GM12864 (cell line): ENCODE measurements at regions not wholly inside any gene's neighbourhood (a gene's known extent, or its start where the extent isn't known, plus 50 kb on each side); places are given as distances from the start of the nearest gene placed in this dataset.

Experiments
- DNase-seq: peaks from one replicate; pipeline ENCODE4 v3.0.0-alpha.2; 2011; ENCODE audit warnings: low read depth
- H3K4me3 ChIP-seq: 2 replicates; pipeline ENCODE4 v1.5.1; 2011; ENCODE audit warnings: mild to moderate bottlenecking, low read depth, low read length, control low read depth
- TF ChIP-seq, protein P1 (sequence below): IDR thresholded peaks from 2 replicates; pipeline ENCODE4 v1.5.1; 2011; ENCODE audit warnings: low read depth, mild to moderate bottlenecking, moderate library complexity, low read length, control low read depth, inconsistent platforms; ENCODE audit errors: missing control alignments

DNA sequence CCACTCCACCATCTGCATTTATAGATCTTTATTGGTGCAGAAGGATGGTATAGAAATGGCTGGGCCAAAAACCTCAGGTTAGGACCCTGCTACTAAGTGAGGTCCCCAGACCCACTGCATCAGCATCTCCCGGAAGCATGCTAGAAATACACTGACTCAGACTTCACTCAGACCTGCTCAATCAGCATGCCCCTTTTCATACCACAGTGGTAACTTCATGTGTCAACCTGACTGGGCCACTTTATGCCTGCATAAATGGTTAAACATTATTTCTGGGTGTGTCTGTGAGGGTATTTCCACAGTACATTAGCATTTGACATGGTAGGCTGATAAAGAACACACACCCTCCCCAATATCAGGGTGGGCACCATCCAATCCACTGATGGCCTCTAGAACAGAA is 118.6 kb upstream of the VCX3B start:
- no peak for DNase-seq

DNA sequence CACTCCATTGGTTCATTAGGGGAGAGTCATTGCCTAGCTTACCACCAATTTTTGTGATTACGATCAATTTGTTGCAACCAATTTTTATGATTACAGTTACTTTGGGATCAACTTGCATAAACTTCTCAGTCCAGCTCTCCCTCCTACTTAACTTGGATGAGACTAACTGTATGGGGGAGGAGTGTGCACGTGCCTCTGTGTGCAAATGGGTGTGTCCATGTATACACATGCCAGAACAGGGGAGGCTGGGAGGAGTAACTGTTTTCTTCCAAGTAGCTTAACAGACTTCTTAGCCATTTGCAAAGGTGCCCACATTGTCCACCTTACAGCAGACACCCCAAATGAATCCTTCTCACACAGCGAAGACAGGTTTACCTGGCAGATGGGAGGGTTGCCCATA is 117.7 kb upstream of the VCX3B start:
- TF ChIP-seq, protein P1, sequence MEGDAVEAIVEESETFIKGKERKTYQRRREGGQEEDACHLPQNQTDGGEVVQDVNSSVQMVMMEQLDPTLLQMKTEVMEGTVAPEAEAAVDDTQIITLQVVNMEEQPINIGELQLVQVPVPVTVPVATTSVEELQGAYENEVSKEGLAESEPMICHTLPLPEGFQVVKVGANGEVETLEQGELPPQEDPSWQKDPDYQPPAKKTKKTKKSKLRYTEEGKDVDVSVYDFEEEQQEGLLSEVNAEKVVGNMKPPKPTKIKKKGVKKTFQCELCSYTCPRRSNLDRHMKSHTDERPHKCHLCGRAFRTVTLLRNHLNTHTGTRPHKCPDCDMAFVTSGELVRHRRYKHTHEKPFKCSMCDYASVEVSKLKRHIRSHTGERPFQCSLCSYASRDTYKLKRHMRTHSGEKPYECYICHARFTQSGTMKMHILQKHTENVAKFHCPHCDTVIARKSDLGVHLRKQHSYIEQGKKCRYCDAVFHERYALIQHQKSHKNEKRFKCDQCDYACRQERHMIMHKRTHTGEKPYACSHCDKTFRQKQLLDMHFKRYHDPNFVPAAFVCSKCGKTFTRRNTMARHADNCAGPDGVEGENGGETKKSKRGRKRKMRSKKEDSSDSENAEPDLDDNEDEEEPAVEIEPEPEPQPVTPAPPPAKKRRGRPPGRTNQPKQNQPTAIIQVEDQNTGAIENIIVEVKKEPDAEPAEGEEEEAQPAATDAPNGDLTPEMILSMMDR: no peak
- no peak overlapping the region for H3K4me3 ChIP-seq
- no peak for DNase-seq

More for the DNA sequence above, 118.6 kb upstream of the VCX3B start:
- no peak overlapping the region for H3K4me3 ChIP-seq
- TF ChIP-seq, protein P1: no peak

DNA sequence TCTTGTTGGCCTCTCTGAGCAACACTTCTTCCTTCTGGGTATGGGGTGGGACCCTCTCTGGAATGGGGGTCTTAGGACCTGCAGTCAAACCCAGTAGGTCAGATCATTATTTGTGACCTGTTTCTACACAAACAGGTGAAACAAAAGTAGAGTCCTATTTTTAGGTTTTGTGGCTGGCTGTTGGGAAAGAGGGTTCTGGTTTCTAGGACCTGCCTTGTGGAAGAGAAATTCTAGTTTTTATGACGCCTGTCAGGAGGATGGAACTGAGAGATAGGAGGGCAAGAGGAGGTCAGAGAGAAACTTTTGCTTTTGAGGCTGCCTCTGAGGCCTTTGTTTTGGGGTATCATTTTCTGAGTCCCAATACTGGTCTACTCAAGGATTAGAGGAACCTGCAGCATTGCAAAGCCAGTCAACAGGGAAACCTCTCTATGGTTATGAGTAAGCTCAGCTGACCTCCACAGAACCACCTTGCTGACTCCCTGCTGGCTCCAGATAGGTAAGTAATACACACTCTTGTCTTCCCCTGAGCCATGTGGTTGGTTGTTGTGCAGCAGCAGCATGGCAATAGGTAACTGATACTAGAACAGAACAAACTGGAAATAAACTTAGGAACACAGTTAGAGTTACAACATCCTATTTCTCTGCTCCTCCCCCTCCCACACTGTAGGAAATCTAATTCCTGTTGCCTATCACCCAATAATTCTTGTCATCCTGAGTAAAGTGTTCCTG is 114.7 kb upstream of the VCX3B start:
- TF ChIP-seq, protein P1: no peak
- no peak for DNase-seq
- no peak overlapping the region for H3K4me3 ChIP-seq

DNA sequence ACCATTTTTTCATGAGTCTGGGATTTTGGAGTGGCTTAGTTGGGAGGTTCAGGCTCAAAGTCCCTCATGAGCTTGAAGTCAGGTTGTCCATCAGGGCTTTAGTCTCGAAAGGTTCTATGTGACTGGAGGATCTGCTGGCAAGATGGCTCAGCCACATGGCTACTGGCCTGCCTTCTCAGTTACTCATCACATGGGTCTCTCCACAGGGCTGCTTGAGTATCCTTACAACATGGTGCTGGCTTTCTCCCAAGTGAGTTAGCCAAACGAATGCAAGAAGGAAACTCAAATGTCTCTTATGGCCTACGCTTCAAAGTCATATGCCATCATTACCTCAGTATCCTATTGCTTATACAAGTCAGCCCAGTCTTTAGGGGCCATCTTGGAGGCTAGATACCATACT is 106.3 kb upstream of the VCX3B start:
- TF ChIP-seq, protein P1: no peak

DNA sequence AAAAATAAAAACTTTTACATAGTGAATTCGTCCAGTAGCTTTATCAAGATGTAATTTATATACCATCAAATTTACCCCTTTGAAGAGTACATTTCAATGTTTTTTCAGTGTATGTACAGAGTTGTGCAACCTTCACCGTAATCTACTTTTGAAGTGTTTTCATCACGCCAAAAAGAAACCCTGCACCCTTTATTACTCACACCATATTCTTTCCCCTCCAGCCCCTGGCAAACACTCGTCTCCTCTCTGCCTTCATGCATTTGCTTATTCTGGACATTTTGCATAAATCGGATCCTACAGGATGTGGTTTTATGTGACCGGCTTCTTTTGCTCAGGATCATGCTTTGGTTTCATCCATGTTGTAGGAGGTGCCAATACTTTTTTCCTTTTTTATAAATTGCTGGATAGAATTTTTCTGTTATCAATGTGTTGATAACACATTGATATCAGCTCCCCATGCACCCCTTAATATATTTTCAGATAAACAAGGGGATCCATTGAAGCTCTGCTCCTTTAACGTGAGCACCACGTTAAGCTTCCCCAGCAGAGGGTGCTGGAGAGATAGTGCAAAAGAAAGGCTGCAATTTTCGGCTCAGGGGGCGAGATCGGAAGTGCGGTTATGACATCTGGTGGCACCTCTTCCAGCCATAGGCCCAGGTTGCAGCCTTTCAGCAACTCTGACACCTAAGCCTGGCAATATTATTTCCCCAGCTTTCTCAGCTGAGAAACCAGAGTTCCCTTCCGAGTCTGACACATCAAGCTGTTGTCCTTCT is 100.1 kb upstream of the VCX3B start:
- no peak for DNase-seq
- H3K4me3 ChIP-seq: no peak overlapping the region
- TF ChIP-seq, protein P1: no peak

More for the DNA sequence above, 106.3 kb upstream of the VCX3B start:
- DNase-seq: no peak
- H3K4me3 ChIP-seq: no peak overlapping the region

DNA sequence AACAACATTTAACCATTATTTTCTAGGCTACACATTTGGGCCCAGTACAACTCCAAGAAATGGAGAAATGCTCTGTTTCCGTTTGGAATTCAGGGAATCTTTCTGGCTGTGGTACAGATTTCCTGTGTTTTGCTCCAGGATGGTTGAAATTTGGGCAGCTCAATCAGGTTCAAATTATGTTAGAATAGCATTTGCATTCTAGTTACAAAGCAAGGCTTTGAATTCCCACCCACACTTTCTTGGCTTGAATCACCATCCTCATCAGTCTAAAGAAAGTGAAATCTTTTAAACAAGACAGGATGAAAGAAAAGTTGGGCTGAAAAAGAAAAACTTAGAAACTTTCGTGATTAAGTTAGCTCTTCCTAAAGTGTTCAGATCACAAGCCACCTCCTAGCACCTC is 98.1 kb upstream of the VCX3B start:
- no peak overlapping the region for H3K4me3 ChIP-seq
- TF ChIP-seq, protein P1: no peak
- no peak for DNase-seq
